M059J (cell line): ENCODE measurements at regions not wholly inside any gene's neighbourhood (a gene's known extent, or its start where the extent isn't known, plus 50 kb on each side); places are given as distances from the start of the nearest gene placed in this dataset.
"Not testable (repeated sequence)": the region's sequence is repeated elsewhere in the genome, so short reads cannot be mapped to it uniquely, and the experiment has no call there.

Experiments used
- DNase-seq: peaks from one replicate; pipeline ENCODE4 v3.0.0-alpha.2; 2012; ENCODE audit warnings: low read depth

DNA sequence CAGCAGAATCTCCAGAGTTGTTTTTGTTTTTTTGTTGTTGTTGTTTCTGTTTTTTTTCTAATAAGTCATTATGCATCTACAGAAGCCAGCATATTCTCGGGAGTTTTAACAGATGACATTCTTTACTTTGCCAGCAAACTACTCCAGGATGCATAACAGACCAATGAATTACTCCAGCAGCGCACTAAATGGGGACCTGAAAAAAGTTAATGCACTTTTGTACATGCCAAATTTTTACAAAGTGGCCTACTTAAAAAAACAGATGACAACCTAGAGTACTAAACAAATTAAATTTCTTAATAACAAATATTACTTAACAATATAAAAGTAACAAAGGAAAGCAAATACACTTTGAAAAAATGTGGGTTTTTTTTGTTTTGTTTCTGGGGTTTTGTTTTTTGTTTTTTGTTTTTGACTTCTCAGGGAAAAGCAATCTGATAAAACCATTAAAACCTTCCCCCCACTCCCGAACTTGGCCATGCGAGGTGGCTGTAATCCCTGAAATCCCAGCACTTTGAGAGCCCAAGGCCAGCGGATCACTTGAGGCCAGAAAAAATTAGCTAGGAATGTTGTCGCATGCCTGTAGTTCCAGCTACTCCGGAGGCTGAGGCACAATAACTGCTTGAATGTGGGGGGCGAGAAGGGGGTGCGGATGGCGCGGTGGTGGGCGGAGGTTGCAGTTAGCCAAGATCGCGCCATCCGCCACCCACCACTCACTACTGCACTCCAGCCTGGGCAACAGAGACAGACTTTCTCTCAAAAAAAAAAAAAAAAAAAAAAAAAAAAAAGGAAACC, 352.4 kb downstream of the CETN3 start:
- DNase-seq = no peak

DNA sequence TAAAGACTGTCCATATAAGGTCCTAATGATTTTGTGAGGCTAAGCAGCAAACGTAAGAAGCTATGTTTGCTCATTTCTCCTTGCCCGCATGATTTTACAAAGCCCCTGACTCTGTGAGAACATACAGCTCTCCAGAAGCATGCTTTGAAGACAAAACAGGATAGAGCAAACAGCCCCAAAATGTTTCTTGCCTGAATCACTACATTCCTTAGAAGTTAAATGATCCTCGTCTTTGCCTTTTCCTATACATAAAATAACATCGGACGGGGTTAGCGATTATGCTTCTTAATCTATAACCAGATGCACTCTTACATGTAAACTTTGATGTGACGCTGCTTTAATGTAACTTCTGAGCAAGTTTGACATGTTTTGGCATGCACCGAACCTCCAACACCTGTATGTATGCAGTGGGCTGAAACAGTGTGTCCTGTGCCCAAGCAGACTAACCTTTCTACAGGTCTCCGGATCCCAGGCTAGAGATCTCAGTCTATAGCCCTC, 353.7 kb downstream of the CETN3 start:
- peak; percentile 2 for DNase-seq

DNA sequence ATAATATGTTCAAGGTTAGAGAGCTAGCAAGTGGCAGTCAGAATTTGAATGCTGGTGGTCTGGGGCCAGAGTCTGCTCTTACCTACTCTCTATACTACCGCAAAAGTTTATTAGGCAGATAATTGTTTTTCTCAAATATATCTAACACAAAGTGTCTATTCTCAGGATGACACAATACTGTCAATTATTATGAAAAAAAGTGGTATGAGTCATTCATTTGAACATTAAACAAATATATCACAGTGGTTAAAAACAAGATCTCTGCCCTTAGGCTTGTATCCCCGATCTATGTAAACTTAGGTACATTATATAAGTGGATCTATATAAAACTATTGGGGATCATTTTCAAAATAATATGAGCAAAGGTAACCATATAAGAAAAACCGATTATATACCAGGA, 354.9 kb downstream of the CETN3 start:
- no peak for DNase-seq

DNA sequence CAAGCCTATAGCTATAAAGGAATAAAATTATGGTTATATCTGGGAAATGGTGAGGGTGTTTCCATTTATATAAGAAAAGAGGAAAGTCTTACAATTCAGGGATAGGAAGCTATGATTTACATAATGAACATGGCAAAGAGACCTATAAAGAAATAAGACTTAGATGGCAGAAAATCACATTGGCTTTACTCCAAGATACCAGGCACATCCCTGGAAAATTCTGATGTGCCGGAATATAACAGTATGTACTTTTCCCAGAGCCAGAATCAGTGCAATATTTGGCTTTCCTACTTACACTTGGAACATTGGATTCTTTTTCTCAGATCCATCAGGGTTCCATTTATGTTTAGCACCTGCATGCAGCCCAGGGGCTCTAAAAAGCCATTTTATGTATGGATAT, 357.8 kb downstream of the CETN3 start:
- DNase-seq = no peak

DNA sequence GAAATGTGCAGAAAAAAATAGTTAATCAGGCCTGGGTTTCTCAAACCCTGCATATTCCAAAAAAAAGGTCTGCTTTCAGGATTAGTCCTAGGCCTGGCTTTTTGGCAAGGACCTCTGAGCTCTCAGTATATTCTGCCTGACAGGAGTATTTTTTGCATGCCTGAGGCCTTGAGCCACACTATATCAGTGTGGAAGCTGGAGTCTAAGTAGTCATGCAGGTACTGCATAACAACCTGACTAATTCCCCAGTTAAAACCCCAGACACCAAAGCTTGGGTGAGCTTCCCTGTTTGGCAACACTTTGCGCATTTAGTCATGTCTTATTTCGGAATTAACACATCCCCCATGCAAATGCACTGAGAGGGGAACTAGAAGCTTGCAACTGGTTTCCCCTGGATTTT, 359.5 kb downstream of the CETN3 start:
- DNase-seq = no peak

DNA sequence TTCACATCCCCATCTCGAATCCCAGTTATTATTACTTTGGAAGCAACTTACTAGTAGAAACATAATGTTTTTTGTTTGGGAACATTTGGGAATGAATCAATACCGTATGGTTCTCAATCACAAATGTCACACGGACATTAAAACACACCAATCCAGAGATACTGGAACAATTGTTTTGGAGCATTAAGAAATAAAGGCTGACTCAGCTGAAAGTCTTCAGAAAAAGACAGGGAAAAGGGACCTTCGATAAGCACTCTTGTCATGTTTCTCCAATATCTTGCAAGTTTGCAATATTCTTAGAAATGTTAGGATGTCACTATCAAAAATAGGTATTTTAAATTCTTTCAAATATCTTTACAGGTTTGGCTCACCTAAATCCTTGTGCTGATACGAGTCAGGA, 362.4 kb downstream of the CETN3 start:
- DNase-seq = no peak

DNA sequence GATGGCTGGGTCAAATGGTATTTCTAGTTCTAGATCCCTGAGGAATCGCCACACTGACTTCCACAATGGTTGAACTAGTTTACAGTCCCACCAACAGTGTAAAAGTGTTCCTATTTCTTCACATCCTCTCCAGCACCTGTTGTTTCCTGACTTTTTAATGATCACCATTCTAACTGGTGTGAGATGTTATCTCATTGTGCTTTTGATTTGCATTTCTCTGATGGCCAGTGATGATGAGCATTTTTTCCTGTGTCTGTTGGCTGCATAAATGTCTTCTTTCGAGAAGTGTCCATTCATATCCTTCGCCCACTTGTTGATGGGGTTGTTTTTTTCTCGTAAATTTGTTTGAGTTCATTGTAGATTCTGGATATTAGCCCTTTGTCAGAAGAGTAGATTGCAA, 369.5 kb downstream of the CETN3 start:
- not testable (repeated sequence) for DNase-seq

DNA sequence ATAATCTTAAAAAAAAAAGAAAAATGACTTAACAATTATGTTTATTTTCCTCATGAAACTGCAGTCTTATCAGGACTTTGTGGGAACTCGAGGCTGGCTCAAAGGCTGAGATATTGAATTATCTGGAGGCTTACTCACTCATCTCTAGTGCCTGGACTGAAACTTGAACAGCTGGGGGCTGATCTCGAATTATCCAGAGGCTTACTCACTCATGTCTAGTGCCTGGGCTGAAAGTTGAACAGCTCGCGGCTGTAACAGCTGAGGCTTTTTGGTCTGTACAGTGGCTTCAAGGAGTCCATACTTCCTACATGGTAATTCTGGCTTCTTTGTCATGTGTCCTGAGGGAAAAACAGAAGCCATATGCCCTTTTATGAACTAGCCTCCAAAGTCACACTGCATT, 371.9 kb downstream of the CETN3 start:
- DNase-seq = peak; percentile 17

DNA sequence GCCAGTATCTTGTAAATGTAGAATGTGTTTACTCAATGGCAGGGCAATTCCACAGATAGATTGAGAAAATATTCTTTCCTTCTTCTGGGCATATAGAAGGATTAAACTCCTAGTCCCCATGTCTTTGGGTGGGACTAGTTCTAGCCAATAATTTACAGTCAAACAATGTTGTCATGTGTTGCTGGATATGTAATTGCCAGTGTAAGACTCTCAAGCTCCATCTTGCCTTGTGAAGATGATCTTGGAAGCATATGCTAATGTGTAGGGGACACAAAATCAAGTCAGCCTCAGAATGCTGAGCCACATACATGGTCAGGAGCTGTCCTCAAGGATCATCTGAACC, 386.9 kb downstream of the CETN3 start:
- DNase-seq = no peak

DNA sequence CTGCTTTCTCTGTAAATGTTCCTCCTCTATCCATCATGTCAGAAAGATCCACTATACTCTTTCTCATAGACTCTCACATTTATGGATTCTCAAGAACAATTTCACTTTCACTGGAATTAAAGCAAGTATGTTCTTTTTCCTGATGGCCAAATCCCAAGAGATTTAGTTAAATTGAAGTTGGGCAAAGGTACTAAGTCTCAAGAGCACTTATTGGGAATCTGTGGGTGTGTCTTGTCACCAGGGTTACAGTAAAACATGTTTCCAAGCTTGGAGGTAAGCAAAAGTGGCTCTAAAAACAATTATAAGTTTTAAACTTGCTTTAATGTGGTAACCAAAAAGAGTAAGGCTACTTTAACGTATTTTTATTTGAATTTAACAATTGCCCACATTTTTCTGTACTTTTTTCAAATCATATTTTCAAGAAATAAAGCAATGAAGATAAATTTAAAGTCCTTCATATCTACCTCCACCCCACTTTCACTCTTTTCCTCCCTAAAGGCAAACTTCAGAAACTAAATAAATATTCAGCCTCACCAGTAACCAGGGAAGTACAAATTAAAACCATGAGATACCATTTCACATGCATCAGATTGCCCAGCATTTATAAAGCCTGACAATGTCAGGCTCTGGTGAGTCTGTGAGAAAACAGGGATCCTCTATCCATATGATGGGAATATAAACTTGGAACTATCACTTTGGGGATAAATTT, 387.4 kb downstream of the CETN3 start:
- DNase-seq = no peak

DNA sequence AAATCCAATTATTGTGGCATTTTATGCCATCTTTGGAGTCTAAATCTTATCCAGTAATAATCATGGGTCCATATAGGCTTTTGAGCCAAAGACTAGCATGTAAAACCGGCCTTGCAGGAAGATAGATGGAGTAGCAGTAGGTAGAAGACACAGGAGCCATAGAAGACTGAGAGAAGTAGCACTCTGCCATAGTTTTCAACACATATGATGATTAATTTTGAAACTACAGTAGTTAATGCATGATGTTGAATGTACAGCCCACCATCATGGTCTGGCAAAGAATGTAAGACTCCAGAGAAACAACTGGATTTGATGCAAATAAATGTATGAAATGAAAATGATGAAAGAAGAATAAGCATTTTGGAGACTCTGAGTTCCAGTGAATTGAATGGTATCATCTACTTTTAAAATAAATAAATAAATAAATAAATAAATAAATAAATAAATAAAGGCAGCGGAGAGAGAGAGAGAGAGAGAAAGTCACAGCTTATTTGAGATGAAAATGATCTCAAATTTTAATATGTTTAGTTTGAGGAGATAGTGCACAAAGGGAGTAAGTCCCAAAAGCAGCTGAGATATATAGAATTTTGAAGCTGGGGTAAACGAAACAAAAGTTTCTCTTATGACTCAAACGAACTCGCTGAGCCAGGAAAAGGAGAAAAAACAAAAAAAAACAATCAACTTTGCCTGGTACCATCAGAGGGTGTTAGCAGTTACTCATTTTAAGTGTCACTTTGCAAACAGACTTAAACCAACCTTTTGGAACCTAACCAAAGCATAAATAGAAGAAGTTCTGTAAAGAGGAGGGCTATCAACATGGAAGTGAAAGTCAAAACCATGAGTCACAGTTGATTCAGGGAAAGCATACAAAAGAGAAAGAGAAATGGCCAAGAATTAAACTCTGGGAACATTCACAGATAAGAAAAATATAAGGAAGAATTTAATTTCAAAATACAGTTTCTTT, 388.7 kb downstream of the CETN3 start:
- DNase-seq = peak; percentile 75

DNA sequence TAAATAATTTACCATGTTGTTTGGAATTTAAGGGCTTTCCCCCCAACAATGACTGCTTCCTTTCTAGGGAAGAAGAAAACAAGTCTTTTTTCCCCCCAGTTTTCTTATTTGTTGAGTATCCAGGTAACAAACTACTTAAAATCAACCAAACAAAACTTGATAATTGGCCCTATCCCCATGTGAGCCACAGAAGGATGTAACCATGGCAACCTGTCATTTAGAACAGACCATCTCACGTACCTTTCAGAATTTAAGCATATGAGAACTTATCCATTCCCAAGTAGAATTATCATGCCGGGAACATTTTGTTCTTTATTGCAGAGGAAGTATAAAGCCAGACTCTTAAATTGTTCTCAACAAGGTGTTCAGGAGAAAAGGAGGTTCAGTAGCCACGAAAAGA, 392.3 kb downstream of the CETN3 start:
- DNase-seq = no peak

DNA sequence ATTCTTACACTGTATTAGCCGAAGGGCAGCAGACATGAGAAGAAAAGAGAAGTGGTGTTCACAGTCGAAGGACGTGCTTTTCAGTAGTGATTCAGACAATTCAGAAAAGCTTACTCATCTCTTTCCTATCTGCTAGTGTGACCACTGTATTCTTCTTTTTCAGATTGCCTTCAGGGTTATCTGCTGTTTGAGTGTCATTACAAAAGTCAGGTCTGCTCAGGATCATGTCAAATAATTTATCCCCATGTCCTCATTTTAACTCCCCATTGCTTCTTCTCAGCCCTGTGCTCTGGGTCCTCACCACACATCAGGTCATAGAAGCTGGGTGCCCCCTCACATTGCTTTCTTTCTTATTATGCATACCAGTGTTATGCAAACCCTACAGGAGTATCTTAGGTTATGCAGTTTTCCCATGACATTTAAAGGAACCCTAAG, 394.0 kb downstream of the CETN3 start:
- DNase-seq = peak; percentile 34

DNA sequence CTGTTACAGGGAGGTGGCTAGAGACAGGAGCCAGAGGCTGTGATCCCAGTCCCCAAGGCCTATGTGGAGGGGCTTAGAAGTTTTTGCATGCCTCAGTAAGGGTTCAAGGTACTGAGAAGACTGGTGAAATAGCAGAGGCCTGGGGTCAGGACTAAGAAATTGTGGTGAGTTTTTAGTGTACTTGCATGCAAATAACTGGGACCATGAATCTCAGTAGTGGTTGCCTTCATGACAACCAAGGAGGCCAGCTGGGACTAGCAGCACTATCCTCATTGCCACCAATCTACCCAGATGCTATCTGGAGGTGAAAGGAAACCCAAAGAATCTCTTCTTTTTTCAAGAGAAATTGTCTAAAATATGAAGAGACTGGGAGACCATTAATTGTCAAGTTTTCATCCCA, 395.1 kb downstream of the CETN3 start:
- DNase-seq = no peak

DNA sequence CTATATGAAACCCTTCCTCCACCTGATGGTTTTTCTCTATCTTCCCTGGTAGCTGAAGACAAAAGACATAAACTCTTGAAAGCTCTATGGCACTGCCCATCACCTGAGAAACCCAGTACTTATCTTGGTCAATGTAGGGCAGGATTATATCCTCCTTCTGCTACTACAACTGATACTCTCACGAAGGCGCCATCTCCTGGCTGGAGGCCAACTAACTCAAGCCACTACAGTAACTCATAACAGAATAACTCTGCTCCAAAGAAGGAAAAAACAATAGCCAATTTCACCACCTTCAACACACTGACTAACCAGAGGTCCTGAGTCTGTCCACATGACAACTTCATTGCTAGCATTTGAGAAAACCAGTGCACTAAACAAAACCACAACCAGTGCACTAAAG, 409.2 kb downstream of the CETN3 start:
- DNase-seq = no peak

DNA sequence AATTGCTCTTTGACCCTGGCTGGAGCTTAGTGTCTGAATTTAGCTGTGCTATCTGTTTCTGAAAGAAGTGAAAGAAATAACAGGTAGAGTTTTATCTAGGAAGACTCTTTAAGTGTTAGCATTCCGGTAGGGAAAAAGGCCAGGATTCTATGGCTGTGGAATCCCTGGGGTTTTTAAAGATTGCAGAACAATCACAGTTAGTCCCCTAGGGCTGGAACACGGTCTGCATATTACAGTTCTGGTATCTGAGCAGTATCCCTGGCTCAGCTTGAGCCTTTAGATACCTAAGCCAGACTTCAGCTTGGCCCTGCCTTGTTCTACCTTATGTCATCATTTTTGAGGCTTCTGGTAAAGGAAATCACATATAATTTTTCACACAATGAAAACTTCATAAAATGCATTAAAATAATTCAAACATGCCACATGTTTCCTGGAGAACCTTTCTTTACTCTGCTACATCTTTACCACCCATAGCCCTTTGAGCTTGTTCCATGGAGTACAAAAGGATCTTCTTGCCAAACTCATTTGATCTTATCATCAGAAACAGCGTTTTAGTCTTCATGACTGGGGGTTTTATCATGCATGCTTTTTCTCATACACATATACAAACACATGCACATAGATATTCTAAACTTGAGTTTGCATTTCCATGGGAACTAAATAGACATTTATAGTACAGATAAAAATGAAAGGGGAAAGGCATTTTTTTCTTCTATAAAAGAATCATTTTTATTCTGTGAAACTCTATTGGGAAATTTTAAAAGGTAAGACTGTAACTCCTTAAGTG, 410.8 kb downstream of the CETN3 start:
- DNase-seq = no peak

DNA sequence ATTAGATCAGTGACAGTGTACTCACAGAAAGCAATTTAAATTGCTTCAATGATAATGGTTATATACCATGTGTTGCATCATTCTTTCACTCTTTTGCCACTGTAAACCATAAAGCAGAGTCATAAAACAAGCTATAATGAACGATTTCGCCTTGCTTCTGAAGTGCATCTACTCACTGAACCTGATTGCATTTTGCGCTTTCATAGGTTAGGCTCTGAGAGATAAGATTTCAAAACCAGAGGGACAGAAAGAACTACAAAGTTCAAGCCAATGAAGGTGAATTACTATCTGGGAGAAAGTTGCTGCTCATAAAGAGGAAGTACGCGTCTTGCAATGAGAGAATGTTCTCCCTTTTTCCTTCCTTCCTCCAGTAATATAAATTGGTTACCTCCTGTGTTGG, 412.7 kb downstream of the CETN3 start:
- no peak for DNase-seq

DNA sequence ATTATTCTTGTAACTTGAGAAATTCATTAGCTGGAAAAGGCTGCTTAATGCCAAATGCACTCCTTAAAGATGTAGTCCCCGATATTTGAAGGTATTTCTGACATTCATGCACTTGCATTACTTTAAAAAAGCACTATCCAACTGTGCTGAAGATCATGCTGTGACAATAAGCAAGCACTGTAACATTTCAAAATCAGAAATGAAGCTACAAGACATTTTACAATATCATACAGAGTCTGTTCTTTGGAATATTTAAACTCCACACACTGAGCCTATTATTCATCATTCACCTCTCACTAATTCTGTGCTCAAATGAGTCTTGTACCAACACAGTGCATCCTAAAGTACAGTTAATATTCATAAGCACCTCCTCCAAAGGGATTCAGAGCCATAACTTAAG, 413.2 kb downstream of the CETN3 start:
- no peak for DNase-seq

DNA sequence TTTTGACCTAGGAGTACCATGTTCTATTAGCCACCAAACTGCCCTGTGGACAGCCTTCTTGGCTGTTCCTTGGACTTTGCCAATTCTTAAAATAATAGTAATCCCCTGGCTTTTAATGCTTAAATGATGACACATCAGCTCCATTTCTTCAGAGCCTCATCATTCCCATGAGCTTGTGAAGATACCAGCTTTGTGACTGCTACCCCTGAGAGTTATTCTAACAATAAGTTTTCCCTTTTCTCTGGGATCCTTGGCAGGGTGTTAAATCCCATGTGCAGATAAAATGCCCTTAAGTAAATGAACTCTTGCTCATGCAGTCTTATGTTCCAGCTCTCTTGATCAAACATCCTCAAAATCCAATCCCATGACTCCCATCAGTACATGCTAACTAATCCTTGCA, 415.3 kb downstream of the CETN3 start:
- DNase-seq = no peak

DNA sequence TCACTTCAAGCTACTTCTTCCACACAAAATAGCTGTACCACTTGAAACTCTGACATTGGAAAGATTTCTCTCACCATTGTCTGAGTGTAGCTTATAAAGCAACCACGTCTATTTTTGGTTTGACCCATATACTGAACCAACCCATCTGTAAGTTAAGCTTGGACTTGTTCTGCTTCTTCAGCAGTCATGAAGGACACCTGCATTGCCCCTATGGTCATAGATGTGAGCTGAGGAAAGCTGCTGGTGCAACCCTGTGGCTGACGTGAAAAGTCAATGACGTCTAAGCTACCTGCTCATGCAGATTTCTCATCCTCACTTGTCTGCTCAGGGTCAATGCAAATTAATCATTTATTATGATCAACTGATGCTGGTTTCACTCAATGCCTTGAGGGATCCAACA, 417.4 kb downstream of the CETN3 start:
- DNase-seq = no peak

DNA sequence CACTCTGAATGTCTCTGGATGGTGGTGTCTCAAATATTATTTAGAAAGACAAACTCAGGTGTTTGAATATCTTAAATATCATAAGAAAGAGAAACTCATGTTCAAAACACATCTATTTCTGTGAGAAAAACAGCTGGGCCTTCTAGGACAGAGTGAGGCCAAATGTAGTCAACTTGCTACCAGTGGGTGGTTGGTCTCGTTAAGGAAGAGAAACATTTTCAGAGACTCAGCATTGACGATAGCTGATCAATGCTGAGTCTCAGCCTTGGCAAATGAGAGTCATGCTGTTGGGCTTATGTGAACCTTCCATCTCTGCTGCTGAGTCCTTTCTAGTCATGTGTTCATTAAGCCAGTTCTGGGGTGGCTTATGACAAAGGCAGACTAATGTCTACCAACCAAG, 418.0 kb downstream of the CETN3 start:
- DNase-seq = no peak
